NCI-H524 treated with DMSO at 0.1 percent for 48 hours (cell line): ENCODE measurements at regions not wholly inside any gene's neighbourhood (a gene's known extent, or its start where the extent isn't known, plus 50 kb on each side); places are given as distances from the start of the nearest gene placed in this dataset.
A peak's percentile ranks its signal among the peaks of the same experiment; 100 is the strongest.

Source experiments
- DNase-seq: peaks from one replicate; lab custom pipeline; 2025; lab: John Stamatoyannopoulos, UW

DNA sequence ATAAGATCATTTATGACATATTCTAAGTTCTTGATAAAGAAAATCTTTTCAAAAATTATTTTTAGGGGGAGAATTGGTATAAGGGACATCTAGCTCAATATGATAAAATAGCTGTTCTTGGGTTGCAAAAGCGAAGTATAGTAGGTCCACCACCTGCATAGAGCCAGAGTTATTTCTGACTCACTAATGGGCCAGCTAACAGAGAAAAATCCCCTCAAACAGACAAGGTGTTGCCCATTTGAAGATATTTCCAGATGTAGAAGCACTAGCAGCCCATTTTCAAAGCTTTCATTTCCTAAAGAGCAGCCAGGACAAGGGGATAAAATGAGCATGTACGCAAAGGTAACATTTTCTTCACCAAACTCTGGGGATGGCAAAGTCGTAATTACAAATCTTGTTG, 165.7 kb upstream of the FN1 start:
- DNase-seq = no peak

DNA sequence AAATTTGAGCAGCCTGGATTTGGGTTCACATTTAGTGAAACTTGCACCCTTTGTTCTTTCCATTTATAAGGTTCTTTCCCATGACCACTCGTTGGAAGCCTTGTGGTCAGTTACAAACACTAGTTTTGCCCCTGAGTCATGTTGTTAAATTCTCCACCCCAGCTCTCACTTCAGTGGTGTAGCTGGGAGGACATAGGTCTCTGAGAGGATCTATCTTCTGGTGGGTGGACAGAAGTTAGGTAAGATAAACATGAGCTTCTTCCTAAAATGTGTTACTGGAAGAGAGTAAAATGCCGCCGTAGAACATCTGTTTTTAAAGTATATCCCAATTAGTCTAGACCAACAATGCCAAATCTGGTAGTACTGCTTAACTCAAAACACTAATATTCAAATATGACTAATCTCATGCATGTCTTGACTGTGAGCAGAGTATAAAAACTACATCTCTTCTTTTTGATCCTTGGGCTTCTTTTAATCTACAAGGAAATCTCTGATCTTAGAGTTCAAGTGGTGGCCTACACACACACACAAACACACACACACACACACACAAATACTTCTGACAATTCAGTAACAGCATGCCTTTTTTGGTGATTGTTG, 162.6 kb upstream of the FN1 start:
- no peak for DNase-seq

DNA sequence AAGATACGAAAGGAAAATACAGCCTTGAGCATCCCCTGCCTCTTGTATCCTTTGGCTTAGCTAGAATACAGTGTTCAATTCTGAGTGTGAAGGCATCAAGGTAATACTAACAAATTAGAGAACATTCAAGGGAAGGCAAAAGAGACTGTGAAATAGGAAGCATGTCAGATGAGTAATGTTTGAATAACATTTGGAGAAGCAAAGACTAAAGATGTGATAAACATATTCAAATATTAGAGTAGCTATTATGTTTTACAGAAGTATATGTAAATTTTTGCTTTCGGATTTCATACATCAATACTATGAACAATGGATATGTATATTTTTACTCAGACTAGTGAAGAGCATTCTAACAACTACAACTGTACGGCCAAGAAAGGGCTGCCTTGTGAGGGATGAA, 161.7 kb upstream of the FN1 start:
- DNase-seq = no peak

DNA sequence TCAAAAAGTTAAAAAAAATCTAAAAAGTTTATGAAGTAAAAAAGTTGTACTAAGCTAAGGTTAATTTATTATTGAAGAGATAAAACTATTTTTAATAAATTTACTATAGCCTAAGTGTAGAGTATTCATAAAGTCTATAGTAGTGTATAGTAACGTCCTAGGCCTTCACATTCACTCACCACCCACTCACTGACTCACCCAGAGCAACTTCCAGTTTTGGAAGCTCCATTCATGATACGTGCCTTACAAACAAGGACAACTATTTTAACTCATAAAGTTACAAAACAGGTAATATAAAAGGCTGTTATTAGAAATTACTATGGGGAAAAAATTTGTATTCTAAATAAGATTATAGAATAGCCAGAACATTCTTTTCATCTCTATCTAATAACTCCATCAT, 158.9 kb upstream of the FN1 start:
- DNase-seq = no peak

DNA sequence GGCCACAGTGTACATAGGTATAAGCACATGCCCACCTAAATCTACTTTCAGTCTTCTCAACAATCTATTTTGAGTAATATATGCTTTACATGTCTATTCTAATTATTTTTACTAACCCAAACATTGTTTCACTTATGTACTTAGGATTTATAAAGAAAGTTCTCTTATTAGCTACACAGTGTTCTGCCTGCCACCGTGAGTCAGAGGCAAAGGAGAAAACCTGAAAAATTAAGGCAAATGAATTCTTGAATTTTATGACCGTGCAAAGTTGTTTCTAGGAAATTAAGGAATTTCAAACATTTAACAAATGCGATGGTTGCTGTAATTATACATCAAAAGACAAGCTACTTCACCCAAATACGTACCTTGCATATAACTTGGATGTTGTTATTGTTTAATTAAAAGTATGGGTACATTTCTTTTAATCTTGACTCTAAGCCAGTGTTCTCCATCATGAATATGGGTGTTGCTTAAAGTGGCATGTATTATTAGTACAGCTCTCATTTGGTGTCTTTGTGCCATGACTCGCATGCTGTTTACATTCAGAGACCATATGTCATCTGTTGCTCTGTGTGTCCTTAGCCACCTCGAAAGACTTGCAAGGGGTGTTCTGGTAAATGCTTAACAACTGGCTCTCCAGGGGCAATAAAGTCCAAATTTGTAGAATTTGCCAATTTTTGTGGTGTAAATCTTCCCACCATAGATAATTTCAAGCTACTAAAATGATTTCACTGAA, 154.3 kb upstream of the FN1 start:
- DNase-seq = peak; percentile 9

DNA sequence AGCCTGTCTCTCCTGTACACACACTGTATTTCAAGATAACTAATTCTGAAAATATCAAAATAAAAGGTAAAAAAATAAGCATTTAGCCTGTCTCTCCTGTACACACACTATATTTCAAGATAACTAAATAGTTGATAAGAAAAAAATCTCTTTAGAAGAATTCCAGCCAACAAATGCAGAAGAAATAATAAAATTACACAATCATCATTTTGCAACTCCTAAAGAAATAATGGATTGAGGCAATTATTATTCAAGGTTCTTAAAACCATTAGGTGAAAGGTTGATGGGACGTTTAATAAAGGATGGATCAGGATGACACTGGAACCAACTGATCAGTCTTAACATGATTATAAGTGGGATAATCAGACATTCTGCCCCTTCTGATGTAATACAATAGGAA, 148.0 kb upstream of the FN1 start:
- DNase-seq = no peak

DNA sequence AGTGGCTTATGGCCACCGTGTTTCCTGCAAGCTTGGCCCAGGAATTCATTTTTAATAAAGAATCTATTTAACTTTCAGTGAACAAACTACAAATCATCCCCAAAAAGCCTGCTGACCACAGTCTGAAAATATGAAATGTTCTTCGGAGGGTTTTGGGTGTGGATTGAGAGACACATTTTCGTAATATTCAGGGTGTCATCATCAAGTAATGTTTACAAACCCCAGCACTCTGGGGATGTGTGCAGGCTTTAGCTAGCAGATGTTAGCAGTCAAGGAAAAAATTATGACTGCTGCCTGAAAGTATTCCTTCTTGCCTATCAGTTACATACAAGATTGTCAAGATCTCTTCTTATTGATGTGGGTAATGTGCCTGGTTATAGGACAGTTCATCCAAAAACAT, 143.9 kb upstream of the FN1 start:
- DNase-seq = no peak

DNA sequence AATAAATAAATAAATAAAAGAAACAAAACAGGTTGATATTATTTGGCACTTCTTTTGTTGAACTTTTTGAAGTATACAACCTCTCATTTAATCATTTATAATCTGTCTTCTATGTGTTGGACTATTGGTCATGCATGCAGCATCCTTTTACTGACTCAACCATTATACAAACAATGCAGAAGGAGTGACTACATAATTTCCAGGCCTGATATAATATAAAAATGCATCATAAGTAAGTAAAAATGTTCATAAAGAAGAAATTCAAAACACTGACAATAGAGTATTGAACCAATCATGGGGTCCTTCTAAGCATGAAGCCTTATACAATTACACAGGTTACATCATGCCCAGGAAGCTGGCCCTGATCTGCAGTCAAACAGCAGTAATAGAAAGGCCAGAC, 141.5 kb upstream of the FN1 start:
- DNase-seq = no peak

DNA sequence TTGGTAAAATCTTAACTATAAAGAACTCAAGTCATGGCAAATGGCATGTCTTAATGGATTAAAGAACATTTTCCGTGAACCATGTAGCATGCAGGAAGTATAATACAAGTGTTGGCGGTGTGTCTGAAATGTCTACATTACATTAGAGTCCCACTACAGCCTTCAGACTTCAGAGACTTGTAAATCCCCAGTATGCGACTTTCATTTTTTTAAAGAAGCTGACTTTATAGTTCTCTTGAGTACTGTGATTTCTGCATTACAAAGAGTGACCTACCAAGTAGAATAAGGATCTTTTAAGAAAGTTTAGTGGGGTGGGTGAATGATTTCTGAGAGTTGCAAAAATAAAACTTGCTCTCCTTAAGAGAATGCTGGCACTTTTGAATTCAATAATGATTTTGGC, 140.7 kb upstream of the FN1 start:
- DNase-seq = no peak

DNA sequence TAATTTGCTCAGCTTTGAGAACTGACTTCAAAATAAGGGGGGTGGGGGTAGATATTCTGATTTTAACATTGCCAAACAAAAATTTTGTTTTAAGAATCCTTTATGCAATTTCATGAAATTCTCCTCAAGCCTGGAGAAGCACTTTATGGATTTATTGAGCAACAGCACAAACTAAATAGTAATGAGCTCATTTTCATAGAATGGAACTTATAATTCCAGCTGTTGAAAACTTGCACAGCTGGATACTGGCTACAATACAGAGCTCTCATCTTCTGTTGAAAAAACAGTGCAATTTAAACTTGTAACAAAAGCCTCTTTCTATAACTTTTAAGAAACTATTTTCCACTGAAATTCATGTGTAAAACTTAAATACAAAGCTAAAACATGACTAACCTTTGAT, 137.6 kb upstream of the FN1 start:
- DNase-seq = no peak

DNA sequence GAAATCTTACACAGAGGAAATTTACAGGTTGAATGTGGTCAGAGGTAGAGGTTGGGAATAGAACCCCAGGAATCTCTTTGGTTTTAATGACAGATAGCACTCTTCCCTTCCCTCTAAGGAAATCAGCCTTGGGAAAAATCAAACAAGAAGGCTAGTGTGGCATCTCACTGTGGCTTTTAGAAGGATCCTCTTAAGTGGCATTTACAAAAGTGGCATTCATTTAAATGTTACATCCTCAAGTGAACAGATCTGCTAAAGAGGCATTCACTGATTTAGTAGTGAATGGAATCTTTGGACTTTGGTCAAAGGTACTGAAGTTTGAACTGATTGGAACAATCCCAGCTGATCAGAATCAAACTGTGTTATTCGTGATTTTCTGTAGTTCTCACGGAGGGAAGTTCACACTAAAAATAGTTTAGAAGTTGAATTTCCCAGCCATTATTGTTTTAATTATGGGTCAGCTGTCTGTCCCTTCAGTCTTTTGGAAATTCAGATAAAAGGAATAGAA, 136.5 kb upstream of the FN1 start:
- no peak for DNase-seq

DNA sequence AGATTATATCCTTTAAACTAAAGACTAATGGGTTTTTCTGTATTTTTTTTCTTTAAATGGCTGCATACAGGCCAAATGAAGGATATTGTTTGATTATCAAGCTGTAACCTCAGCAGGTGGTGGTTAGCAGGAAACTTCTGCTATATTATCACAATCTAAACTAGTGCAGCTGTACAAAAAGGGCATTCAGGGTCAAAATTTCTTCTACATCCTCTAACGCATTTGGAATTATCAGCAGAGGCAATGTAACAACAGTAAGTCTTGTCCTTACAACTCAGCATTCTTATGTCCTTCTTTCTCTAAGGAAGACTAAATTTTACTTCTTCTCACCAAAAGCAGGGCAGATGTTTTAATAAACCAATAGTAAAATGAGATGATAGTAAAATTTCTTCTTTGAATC, 135.8 kb upstream of the FN1 start:
- DNase-seq = no peak

DNA sequence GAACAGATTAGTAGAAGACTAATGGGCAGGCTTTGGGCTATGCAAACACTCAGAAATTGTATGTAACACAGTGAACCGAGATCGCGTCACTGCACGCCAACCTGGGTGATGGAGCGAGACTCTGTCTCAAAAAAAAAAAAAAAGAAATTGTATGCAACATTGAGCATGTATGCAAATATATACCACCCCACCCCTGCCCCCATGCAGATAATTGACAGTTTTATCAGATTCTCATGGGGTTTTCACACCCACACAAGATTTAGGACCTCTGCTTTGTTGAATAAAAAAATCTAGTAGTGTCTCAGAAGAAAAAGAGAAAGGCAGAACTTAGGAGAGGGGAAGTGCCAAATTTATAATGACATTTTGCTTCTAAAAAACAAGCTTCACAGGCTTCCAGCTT, 131.6 kb upstream of the FN1 start:
- no peak for DNase-seq

DNA sequence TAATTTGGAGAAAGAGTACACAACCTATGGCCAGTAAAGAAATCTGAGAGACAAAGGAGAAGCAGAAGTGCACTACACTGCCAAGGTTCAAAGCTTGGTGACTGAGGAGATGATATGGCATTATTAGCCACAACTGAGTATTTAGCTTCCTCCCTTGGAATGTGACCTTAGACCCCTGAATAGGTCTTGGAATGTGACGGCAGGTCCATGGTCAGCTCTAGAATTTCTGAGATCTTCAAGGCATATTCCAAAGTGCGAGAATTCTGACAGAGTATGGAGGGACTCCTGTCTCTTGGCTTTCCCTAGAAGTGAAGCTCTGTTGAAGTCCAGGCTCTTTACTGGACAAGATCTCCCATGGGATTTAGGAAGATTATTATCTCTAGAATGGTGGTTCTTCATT, 130.0 kb upstream of the FN1 start:
- no peak for DNase-seq

DNA sequence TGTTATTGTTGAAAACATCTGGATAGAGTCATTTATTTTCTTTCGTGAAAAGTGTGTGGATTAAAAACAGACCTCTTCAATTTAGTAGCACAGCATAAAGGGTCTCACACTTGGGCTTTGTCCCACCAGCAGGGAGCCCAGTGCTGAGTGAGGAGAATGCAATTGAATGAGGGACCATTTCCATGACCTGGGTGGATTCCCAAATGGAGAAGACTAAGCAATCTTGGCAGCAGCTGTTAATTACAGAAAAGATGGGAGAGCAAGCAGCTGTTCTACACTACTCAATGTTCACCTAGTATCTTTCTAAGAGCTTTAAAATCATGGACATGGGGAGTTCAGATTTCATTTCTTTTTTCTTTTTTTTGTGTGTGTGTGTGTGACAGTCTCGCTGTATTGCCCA, 121.8 kb upstream of the FN1 start:
- DNase-seq = peak; percentile 23

DNA sequence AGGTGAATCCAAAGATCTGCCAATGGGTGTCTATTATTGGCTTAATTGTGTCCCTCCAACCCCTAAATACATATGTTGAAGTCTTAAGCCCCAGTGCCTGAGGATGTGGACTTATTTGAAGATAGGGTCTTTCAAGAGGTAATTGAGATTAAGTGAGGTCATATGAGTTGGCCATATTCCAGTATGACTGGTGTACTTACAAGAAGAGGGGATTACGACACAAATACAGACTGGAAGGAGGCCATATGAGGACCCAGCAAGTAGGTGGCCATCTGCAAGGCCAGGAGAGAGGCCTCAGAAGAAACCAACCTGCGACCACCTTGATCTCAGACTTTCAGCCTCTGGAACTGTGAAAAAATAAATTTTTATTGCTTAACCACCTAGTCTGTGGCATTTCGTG, 121.1 kb upstream of the FN1 start:
- DNase-seq = peak; percentile 48

DNA sequence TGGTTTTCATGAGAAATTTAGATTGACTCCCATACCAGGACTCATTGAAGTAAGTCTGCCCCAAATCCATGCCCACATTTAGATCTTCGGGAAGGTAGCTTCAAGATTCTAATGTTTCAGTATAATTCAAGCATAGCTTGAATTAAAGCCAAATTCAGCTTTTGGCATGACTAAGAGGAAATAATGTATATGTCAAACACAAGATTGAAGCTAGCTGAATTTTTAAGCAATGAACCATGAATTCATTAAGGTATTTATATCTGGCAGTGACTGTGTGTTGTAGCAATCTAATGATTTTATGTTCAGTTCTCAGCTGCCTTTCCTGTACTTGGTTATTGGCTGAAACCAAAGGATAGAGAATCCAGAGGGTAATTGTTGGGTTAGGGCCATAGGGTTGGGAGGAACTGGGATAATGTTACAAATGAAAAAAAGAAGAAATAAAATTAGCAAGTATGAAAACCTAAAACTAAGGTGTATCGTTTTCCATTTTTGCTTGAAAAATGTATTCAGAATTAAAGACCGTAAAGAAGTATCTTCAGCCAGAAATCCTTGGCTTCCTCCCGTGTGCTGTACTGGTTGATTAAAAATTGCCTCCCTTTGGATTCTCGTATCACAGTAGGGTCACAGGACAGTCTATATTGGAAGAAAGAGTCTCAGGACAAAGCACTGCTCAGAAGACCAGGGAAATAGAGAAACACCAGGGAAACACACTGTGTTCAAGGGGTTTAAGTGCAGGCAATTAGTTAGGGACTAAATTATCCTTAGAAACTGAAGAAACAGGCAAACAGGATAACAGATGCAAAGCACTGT, 119.0 kb upstream of the FN1 start:
- DNase-seq = no peak

DNA sequence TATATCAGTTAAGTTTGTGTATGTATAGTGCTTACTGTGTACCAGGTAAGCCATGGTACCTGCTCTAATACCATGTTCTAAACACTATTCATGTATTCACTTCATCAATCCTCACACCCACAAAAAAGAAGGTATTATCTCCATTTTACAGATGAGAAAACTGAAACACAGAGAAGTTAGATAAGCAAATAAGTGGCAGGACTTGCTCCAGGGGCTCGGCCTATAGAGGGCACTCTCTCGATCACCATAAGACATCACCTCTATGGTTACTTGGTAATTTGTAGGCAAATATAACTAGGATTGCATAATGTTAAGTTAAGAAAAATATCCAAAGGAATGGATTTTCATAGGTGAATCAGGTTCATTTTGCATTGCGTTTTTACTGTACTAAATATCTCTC, 118.1 kb upstream of the FN1 start:
- no peak for DNase-seq

DNA sequence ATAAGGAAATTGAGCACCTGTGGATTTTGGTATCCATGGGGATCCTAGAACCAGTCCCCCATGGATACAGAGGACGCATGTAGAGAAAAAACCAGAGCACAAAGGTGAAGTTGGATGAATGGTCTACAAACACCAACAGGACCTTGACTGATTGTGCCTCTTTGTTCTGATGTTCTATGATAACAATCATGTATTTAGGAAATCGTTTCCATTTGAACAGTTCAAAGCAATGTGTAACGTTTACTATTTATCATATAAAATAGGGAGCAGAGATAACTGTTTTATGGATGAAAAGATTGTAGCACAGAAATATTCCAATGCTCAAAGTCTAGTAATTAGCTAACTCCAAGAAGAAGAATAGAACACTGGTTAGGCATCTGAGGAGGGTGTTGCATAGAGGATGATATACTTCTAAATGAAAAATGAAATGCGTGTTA, 116.3 kb upstream of the FN1 start:
- DNase-seq = no peak

DNA sequence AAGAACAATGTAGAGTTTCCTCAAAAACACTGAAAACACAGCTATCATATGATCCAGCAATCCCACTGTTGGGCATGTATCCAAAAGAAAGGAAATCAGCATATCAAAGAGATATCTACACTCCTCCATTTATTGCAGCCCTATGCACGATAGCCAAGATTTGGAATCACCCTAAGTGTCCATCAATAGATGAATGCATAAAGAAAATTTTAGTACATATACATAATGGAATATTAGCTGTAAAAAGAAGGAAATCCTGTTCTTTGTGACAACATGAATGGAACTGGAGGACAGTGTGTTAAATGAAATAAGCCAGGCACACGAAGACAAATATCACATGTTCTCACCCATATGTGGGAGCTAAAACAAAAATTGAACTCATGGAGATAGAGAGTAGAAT, 114.5 kb upstream of the FN1 start:
- DNase-seq = no peak

DNA sequence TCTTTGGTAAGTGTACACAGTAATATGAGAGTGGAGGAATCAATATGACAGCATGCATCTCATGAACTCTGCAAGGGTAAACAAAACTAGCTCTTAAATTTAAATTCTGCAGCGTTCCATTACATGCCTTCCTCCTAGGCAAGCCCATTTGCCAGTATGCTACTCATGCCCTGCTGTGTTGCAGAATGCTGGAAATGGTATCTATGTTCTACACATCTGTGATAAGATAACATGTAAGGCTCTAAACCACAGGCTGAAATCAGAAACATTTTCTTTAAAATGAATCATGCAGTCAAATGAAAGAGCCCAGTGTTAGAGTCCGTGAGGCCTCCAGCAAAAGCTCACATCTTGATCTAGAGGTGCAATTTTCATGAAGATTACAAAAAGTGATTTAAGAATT, 112.8 kb upstream of the FN1 start:
- no peak for DNase-seq

DNA sequence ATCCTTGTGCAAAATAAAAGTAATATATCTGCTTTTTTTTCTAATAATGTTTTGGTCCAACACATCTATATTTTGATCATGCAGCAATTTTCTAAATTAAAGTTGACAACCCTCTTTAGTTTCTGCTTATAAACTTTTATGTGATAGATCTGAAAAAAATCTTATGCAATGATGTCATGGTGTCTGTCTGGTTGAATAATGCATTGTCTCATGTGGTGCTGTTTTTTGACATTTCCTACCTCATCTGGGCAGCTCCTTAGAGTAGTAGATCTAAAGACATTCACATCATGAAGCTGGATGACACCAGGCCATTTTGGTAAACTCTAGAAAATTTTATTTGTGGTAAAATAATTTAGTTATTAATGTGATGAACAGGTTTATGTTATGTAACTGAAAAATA, 106.8 kb upstream of the FN1 start:
- no peak for DNase-seq

DNA sequence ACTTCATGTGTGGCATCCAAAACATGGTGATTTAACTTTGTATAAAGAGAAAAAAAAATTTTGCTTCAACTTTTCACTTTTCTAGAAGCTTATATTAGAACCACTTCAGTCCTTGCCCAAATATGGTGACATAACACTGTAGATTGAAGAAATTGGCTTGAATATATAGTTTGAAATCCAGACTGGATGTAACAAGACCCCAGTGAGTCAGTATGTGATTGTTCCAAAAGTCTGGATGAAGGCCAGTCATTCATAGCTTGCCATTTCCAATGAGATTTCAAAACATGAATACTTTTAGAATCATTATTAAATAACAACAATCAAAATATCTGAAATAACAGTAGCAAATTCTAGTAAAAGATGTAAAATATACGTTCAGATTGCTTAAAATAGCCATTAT, 104.8 kb upstream of the FN1 start:
- no peak for DNase-seq
